RWPE1 (cell line): ENCODE measurements at regions not wholly inside any gene's neighbourhood (a gene's known extent, or its start where the extent isn't known, plus 50 kb on each side); places are given as distances from the start of the nearest gene placed in this dataset.

Source experiments
- CTCF ChIA-PET: fragments of 350-600 bp; sonication (Branson Sonifier 250); formaldehyde crosslinking; extraction: SDS; loops from one replicate; lab custom pipeline; 2021; lab: Yijun Ruan, JAX
- POLR2A ChIA-PET: fragments of 400-600 bp; formaldehyde crosslinking; extraction: SDS; loops from one replicate; lab custom pipeline; 2020; ENCODE audit warnings: antibody characterized with exemption; ENCODE audit not compliant: low non-redundant PET; lab: Yijun Ruan, JAX
- DNase-seq: peaks from one replicate; pipeline ENCODE4 v3.0.0; 2012; ENCODE audit warnings: low spot score
- H3K27ac ChIP-seq: fragments of 450-650 bp; 2 replicates; pipeline ENCODE4 v1.5.1; 2017
- CTCF ChIP-seq: fragments of 450-650 bp; conservative IDR thresholded peaks from 2 replicates; pipeline ENCODE4 v1.5.1; 2017; ENCODE audit warnings: low read depth, mild to moderate bottlenecking

DNA sequence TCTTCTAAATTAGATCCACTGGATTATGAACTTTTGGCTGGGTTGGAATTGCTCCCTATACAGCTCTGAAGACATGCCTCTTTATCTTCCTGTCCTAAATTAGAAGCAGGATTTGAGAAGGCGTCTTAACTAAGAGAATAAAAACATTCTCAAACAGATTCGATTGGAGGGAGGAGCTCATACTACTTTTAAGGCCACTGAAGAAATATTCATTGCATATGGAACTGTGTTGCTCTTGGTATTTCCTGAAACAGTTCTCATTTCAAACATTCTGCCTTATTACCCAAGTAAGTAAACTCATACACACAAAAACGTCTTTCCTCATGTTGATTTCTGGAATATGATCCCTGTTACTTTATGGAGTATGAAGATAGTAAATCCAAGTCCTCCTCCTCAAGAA lies 519.7 kb upstream of the CDH4 start:
- no peak for DNase-seq
- ChIA-PET POLR2A (no interaction called here), CTCF (interaction anchor here (0.8 to 1.1 kb wide), 2 partner anchors 14 to 497 kb away, joined by 3 to 4 read pairs; no protein-coding TSS in a partner anchor)
- H3K27ac ChIP-seq, result no peak overlapping the region
- no peak for TF ChIP-seq CTCF

DNA sequence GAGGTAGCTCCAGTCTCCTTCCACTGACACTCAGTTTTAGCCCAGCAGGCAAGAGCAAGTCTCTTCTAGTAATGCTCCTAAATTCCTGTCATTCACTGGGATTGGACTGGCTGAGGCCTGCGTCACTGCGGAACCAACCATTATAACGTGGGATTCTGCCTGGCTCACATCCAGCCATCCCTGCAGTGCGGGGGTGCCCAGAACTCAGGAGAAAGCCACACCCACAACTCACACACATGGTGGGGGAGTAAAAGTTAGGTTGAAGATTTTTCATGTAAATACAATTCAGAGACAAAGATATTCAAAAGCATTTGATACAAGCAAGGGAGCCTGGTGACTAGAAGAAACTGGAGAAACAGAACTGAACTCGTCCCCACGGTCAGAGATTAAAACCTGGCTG lies 504.0 kb upstream of the CDH4 start:
- DNase-seq, result no peak
- POLR2A ChIA-PET, result no interaction called here
- CTCF ChIA-PET, result no interaction called here
- no peak for TF ChIP-seq CTCF
- H3K27ac ChIP-seq, result no peak overlapping the region

- ChIA-PET CTCF (interaction anchor here (0.5 to 0.6 kb wide), 3 partner anchors 11 to 801 kb away, joined by 3 to 4 read pairs (median 3); no protein-coding TSS in a partner anchor), POLR2A (no interaction called here)
- DNase-seq, result no peak
- H3K27ac ChIP-seq, result no peak overlapping the region
- TF ChIP-seq CTCF, result no peak
Measured at GRCh38 chr20:60749804-60750602, 502.1 kb upstream of the CDH4 start.

DNA sequence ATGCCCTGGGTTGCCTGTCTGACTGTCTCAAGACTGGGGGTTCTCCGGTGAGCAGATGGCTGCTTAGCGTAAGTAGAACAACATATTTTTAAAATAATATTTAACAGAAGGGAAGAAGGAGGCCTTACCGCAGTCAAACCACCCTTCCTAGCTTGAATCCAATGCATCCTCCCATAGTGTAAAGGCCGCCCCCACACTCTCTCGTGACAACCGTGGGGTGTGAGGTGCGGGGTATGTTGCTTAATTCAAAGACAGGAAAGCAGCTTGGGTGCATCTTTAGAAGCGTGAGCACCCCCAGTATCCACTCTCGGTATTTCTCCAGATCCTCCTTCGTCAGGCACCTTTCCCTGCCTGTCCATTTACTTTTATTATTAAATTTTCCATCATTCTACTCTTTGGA lies 501.2 kb upstream of the CDH4 start:
- no peak for DNase-seq
- ChIA-PET CTCF (interaction anchor here (0.5 to 1.0 kb wide), 3 partner anchors 614 to 802 kb away, joined by 3 to 4 read pairs (median 3); no protein-coding TSS in a partner anchor), POLR2A (no interaction called here)
- H3K27ac ChIP-seq, result no peak overlapping the region
- no peak for TF ChIP-seq CTCF

GRCh38 chr20:60751826-60752225 lies 500.2 kb upstream of the CDH4 start:
- H3K27ac ChIP-seq, result no peak overlapping the region
- no peak for TF ChIP-seq CTCF
- ChIA-PET POLR2A (no interaction called here), CTCF (interaction anchor here (1.0 kb wide), 1 partner anchor 614 kb away, joined by 4 read pairs; no protein-coding TSS in a partner anchor)
- no peak for DNase-seq

- POLR2A ChIA-PET, result no interaction called here
- no peak for TF ChIP-seq CTCF
- CTCF ChIA-PET, result interaction anchor here (1.1 kb wide), 1 partner anchor 542 kb away, joined by 4 read pairs; no protein-coding TSS in a partner anchor
- DNase-seq, result no peak
- H3K27ac ChIP-seq, result no peak overlapping the region
Measured at GRCh38 chr20:60752741-60753420, 499.2 kb upstream of the CDH4 start.
